Posterior cingulate gyrus (tissue), 11 donors: ENCODE measurements at regions not wholly inside any gene's neighbourhood (a gene's known extent, or its start where the extent isn't known, plus 50 kb on each side); places are given as distances from the start of the nearest gene placed in this dataset.

Source experiments
- DNase-seq, 10 donors: peaks; one replicate each; pipeline versions ENCODE4 v3.0.0 to v3.0.0-alpha.2; 2020 to 2021; ENCODE audit warnings: mixed read lengths in 3 of 10
- intact Hi-C: fragments of 100-400 bp; cut with DNase I; formaldehyde crosslinking; loops from one replicate; pipeline ENCODE4 v1.15.1; 2023

GRCh38 chr7:41475801-41476459 is 227.0 kb downstream of the INHBA start:
- no peak for DNase-seq
- intact Hi-C loops = no loop called here

GRCh38 chr7:41472427-41473125 is 230.3 kb downstream of the INHBA start:
- intact Hi-C loops = no loop called here
- no peak for DNase-seq

- peak in 1 of 10 donors; percentile 67 for DNase-seq
- intact Hi-C loops = no loop called here
These were observed 232.8 kb downstream of the INHBA start for GRCh38 chr7:41470081-41470480.

GRCh38 chr7:41467596-41467995 is 235.3 kb downstream of the INHBA start:
- DNase-seq = no peak
- intact Hi-C loops = no loop called here

- intact Hi-C loops = no loop called here
- no peak for DNase-seq
These were observed 236.0 kb downstream of the INHBA start for GRCh38 chr7:41466760-41467384.

GRCh38 chr7:41465571-41465970 is 237.3 kb downstream of the INHBA start:
- intact Hi-C loops = no loop called here

GRCh38 chr7:41463770-41464470 is 239.0 kb downstream of the INHBA start:
- DNase-seq = no peak
- intact Hi-C loops = no loop called here

More at GRCh38 chr7:41465571-41465970, 237.3 kb downstream of the INHBA start:
- no peak for DNase-seq

- intact Hi-C loops = no loop called here
- peak in 1 of 10 donors; percentile 72 for DNase-seq
These were observed 243.1 kb downstream of the INHBA start for GRCh38 chr7:41459623-41460261.

GRCh38 chr7:41459183-41459582 is 243.7 kb downstream of the INHBA start:
- DNase-seq = peak in 2 of 10 donors; percentile 14 to 68
- intact Hi-C loops = no loop called here

- DNase-seq = no peak
- intact Hi-C loops = no loop called here
These were observed 245.0 kb downstream of the INHBA start for GRCh38 chr7:41457832-41458437.

GRCh38 chr7:41451826-41452225 is 251.1 kb downstream of the INHBA start:
- no peak for DNase-seq
- intact Hi-C loops = no loop called here

GRCh38 chr7:41449694-41450093 is 253.2 kb downstream of the INHBA start:
- DNase-seq = no peak
- intact Hi-C loops = no loop called here

GRCh38 chr7:41449286-41449685 is 253.6 kb downstream of the INHBA start:
- intact Hi-C loops = no loop called here
- DNase-seq = no peak

GRCh38 chr7:41448104-41448503 is 254.8 kb downstream of the INHBA start:
- intact Hi-C loops = no loop called here

GRCh38 chr7:41447450-41448042 is 255.3 kb downstream of the INHBA start:
- peak in 1 of 10 donors; percentile 59 for DNase-seq
- intact Hi-C loops = no loop called here

More at GRCh38 chr7:41448104-41448503, 254.8 kb downstream of the INHBA start:
- no peak for DNase-seq

- DNase-seq = no peak
- intact Hi-C loops = no loop called here
These were observed 256.1 kb downstream of the INHBA start for GRCh38 chr7:41446606-41447449.

GRCh38 chr7:41445946-41446345 is 256.9 kb downstream of the INHBA start:
- no peak for DNase-seq
- intact Hi-C loops = no loop called here

GRCh38 chr7:41445432-41445831 is 257.5 kb downstream of the INHBA start:
- intact Hi-C loops = no loop called here
- DNase-seq = no peak

- DNase-seq = no peak
- intact Hi-C loops = no loop called here
These were observed 263.4 kb downstream of the INHBA start for GRCh38 chr7:41439515-41439879.
